ENCODE measurements at regions not wholly inside any gene's neighbourhood (a gene's known extent, or its start where the extent isn't known, plus 50 kb on each side); places are given as distances from the start of the nearest gene placed in this dataset.

- DNase-seq (ENCODE audit: low read depth): no peak
- TF ChIP-seq CTCF (IDR thresholded peaks at IDR 0.05; ENCODE audit: insufficient read depth, low read depth, low read length): no peak
- H3K4me3 ChIP-seq (ENCODE audit: low read depth, low read length): no peak overlapping the region
These were observed 1258.1 kb upstream of the CELF2 start for GRCh38 chr10:9759596-9759995.

GRCh38 chr10:9762966-9763656 is 1254.6 kb upstream of the CELF2 start:
- peak; percentile 61 for DNase-seq (ENCODE audit: low read depth)
- TF ChIP-seq CTCF (IDR thresholded peaks at IDR 0.05; ENCODE audit: insufficient read depth, low read depth, low read length): no peak
- H3K4me3 ChIP-seq (ENCODE audit: low read depth, low read length): no peak overlapping the region

GRCh38 chr10:9766762-9767161 is 1250.9 kb upstream of the CELF2 start:
- no peak for DNase-seq (ENCODE audit: low read depth)
- no peak overlapping the region for H3K4me3 ChIP-seq (ENCODE audit: low read depth, low read length)
- TF ChIP-seq CTCF (IDR thresholded peaks at IDR 0.05; ENCODE audit: insufficient read depth, low read depth, low read length): peak; percentile 17

- no peak for DNase-seq (ENCODE audit: low read depth)
- no peak overlapping the region for H3K4me3 ChIP-seq (ENCODE audit: low read depth, low read length)
- no peak for TF ChIP-seq CTCF (IDR thresholded peaks at IDR 0.05; ENCODE audit: insufficient read depth, low read depth, low read length)
These were observed 1236.0 kb upstream of the CELF2 start for GRCh38 chr10:9781666-9782065.

GRCh38 chr10:9786101-9786500 is 1231.6 kb upstream of the CELF2 start:
- TF ChIP-seq CTCF (IDR thresholded peaks at IDR 0.05; ENCODE audit: insufficient read depth, low read depth, low read length): no peak
- no peak for DNase-seq (ENCODE audit: low read depth)
- no peak overlapping the region for H3K4me3 ChIP-seq (ENCODE audit: low read depth, low read length)

- no peak for TF ChIP-seq CTCF (IDR thresholded peaks at IDR 0.05; ENCODE audit: insufficient read depth, low read depth, low read length)
- no peak for DNase-seq (ENCODE audit: low read depth)
- H3K4me3 ChIP-seq (ENCODE audit: low read depth, low read length): no peak overlapping the region
These were observed 1231.1 kb upstream of the CELF2 start for GRCh38 chr10:9786576-9786975.

- no peak for DNase-seq (ENCODE audit: low read depth)
- no peak overlapping the region for H3K4me3 ChIP-seq (ENCODE audit: low read depth, low read length)
- no peak for TF ChIP-seq CTCF (IDR thresholded peaks at IDR 0.05; ENCODE audit: insufficient read depth, low read depth, low read length)
These were observed 1227.7 kb upstream of the CELF2 start for GRCh38 chr10:9789996-9790395.
